Erythroblast (primary cell): ENCODE measurements at regions not wholly inside any gene's neighbourhood (a gene's known extent, or its start where the extent isn't known, plus 50 kb on each side); places are given as distances from the start of the nearest gene placed in this dataset.

Experiments
- GATA1 ChIP-seq: IDR thresholded peaks from 2 replicates; pipeline ENCODE4 v1.6.1; 2011; ENCODE audit warnings: low read depth, mild to moderate bottlenecking, control low read depth, low read length, moderate library complexity
- POLR2A ChIP-seq: IDR thresholded peaks from 2 replicates; pipeline ENCODE4 v1.6.1; 2011; ENCODE audit warnings: mild to moderate bottlenecking, low read length

GRCh38 chr19:30622276-30622675, 250.1 kb downstream of the ZNF536 start:
- TF ChIP-seq POLR2A, result no peak
- TF ChIP-seq GATA1, result no peak
